ENCODE measurements at regions not wholly inside any gene's neighbourhood (a gene's known extent, or its start where the extent isn't known, plus 50 kb on each side); places are given as distances from the start of the nearest gene placed in this dataset.

GRCh38 chr5:8714861-8715260 lies 831.0 kb downstream of the SEMA5A start:
- no peaks in the 10 kb centered on the region for H3K36me3 ChIP-seq (ENCODE audit: control insufficient read depth in 4 of 4, insufficient read depth in 4 of 4, low read length in 3 of 4)
- no peak overlapping the region for H3K27ac ChIP-seq (ENCODE audit: insufficient read depth in 1 of 2, low read depth in 1 of 2, low read length in 2 of 2, poor library complexity in 1 of 2, severe bottlenecking in 2 of 2)
- no CpG with 5 or more reads among the region's 1 CpG for WGBS (ENCODE audit: insufficient coverage)
- H3K4me3 ChIP-seq (ENCODE audit: control insufficient read depth in 1 of 7, extremely low read depth in 1 of 7, insufficient read depth in 4 of 7, low read depth in 2 of 7, low read length in 6 of 7): no peak overlapping the region
- no peaks in the 10 kb centered on the region for H3K9me3 ChIP-seq (ENCODE audit: control extremely low read depth in 1 of 5, control insufficient read depth in 4 of 5, insufficient read depth in 2 of 5, low read depth in 1 of 5, low read length in 4 of 5)
- DNase-seq: no peak
- no peaks in the 10 kb centered on the region for H3K27me3 ChIP-seq (replicated peaks in 2 of 5; ENCODE audit: control insufficient read depth in 4 of 5, insufficient read depth in 5 of 5, low read length in 4 of 5)
- no peaks in the 10 kb centered on the region for H3K4me1 ChIP-seq (ENCODE audit: control extremely low read depth in 1 of 4, control insufficient read depth in 4 of 4, insufficient read depth in 4 of 4, low read length in 3 of 4)
- ChIA-PET POLR2A (no interaction called here), CTCF (no interaction called here)

DNA sequence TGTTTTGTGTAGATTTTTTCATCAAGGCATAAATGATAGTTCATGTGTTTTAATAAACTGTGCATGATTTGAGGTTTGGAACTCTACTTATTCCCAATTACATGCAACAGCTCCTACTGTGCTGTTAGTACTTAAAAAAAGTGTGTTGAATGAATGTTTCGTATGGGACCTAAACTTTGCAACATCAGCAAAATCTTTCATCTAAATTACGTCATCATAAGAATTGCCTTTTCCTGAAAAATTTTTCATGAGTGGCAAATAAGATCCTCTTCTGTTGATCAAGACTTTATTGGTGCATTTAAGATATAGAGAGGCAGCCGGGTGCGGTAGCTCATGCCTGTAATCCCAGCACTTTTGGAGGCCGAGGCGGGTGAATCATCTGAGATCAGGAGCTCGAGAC lies 826.1 kb downstream of the SEMA5A start:
- Histone ChIP-seq H3K27me3 (replicated peaks in 2 of 5; ENCODE audit: control insufficient read depth in 4 of 5, insufficient read depth in 5 of 5, low read length in 4 of 5) (no peaks in the 10 kb centered on the region), H3K4me1 (ENCODE audit: control extremely low read depth in 1 of 4, control insufficient read depth in 4 of 4, insufficient read depth in 4 of 4, low read length in 3 of 4) (no peaks in the 10 kb centered on the region), H3K9me3 (ENCODE audit: control extremely low read depth in 1 of 5, control insufficient read depth in 4 of 5, insufficient read depth in 2 of 5, low read depth in 1 of 5, low read length in 4 of 5) (no peaks in the 10 kb centered on the region), H3K4me3 (ENCODE audit: control insufficient read depth in 1 of 7, extremely low read depth in 1 of 7, insufficient read depth in 4 of 7, low read depth in 2 of 7, low read length in 6 of 7) (no peak overlapping the region), H3K36me3 (ENCODE audit: control insufficient read depth in 4 of 4, insufficient read depth in 4 of 4, low read length in 3 of 4) (no peaks in the 10 kb centered on the region), H3K27ac (ENCODE audit: insufficient read depth in 1 of 2, low read depth in 1 of 2, low read length in 2 of 2, poor library complexity in 1 of 2, severe bottlenecking in 2 of 2) (no peak overlapping the region)
- no peak for DNase-seq
- ChIA-PET CTCF (no interaction called here), POLR2A (no interaction called here)
- WGBS (ENCODE audit: insufficient coverage): 100% methylated on average over 4 of the region's 7 CpGs

GRCh38 chr5:8720506-8720905 lies 825.4 kb downstream of the SEMA5A start:
- Histone ChIP-seq H3K36me3 (ENCODE audit: control insufficient read depth in 4 of 4, insufficient read depth in 4 of 4, low read length in 3 of 4) (no peaks in the 10 kb centered on the region), H3K27ac (ENCODE audit: insufficient read depth in 1 of 2, low read depth in 1 of 2, low read length in 2 of 2, poor library complexity in 1 of 2, severe bottlenecking in 2 of 2) (no peak overlapping the region), H3K4me1 (ENCODE audit: control extremely low read depth in 1 of 4, control insufficient read depth in 4 of 4, insufficient read depth in 4 of 4, low read length in 3 of 4) (no peaks in the 10 kb centered on the region), H3K27me3 (replicated peaks in 2 of 5; ENCODE audit: control insufficient read depth in 4 of 5, insufficient read depth in 5 of 5, low read length in 4 of 5) (no peaks in the 10 kb centered on the region), H3K9me3 (ENCODE audit: control extremely low read depth in 1 of 5, control insufficient read depth in 4 of 5, insufficient read depth in 2 of 5, low read depth in 1 of 5, low read length in 4 of 5) (no peaks in the 10 kb centered on the region), H3K4me3 (ENCODE audit: control insufficient read depth in 1 of 7, extremely low read depth in 1 of 7, insufficient read depth in 4 of 7, low read depth in 2 of 7, low read length in 6 of 7) (no peak overlapping the region)
- DNase-seq: no peak
- POLR2A ChIA-PET: no interaction called here
- CTCF ChIA-PET: no interaction called here
- 100% methylated on average over 3 of the region's 5 CpGs for WGBS (ENCODE audit: insufficient coverage)

- Histone ChIP-seq H3K4me3 (ENCODE audit: control insufficient read depth in 1 of 7, extremely low read depth in 1 of 7, insufficient read depth in 4 of 7, low read depth in 2 of 7, low read length in 6 of 7) (no peak overlapping the region), H3K27me3 (replicated peaks in 2 of 5; ENCODE audit: control insufficient read depth in 4 of 5, insufficient read depth in 5 of 5, low read length in 4 of 5) (no peaks in the 10 kb centered on the region), H3K4me1 (ENCODE audit: control extremely low read depth in 1 of 4, control insufficient read depth in 4 of 4, insufficient read depth in 4 of 4, low read length in 3 of 4) (no peaks in the 10 kb centered on the region), H3K9me3 (ENCODE audit: control extremely low read depth in 1 of 5, control insufficient read depth in 4 of 5, insufficient read depth in 2 of 5, low read depth in 1 of 5, low read length in 4 of 5) (no peaks in the 10 kb centered on the region), H3K36me3 (ENCODE audit: control insufficient read depth in 4 of 4, insufficient read depth in 4 of 4, low read length in 3 of 4) (no peaks in the 10 kb centered on the region), H3K27ac (ENCODE audit: insufficient read depth in 1 of 2, low read depth in 1 of 2, low read length in 2 of 2, poor library complexity in 1 of 2, severe bottlenecking in 2 of 2) (no peak overlapping the region)
- POLR2A ChIA-PET: no interaction called here
- CTCF ChIA-PET: no interaction called here
- WGBS (ENCODE audit: insufficient coverage): 100% methylated on average over 1 of the region's 1 CpG
- no peak for DNase-seq
Observed at GRCh38 chr5:8721536-8721935, 824.3 kb downstream of the SEMA5A start.

- POLR2A ChIA-PET: no interaction called here
- Histone ChIP-seq H3K27ac (ENCODE audit: insufficient read depth in 1 of 2, low read depth in 1 of 2, low read length in 2 of 2, poor library complexity in 1 of 2, severe bottlenecking in 2 of 2) (no peak overlapping the region), H3K27me3 (replicated peaks in 2 of 5; ENCODE audit: control insufficient read depth in 4 of 5, insufficient read depth in 5 of 5, low read length in 4 of 5) (no peaks in the 10 kb centered on the region), H3K36me3 (ENCODE audit: control insufficient read depth in 4 of 4, insufficient read depth in 4 of 4, low read length in 3 of 4) (no peaks in the 10 kb centered on the region), H3K4me1 (ENCODE audit: control extremely low read depth in 1 of 4, control insufficient read depth in 4 of 4, insufficient read depth in 4 of 4, low read length in 3 of 4) (no peaks in the 10 kb centered on the region), H3K4me3 (ENCODE audit: control insufficient read depth in 1 of 7, extremely low read depth in 1 of 7, insufficient read depth in 4 of 7, low read depth in 2 of 7, low read length in 6 of 7) (no peak overlapping the region), H3K9me3 (ENCODE audit: control extremely low read depth in 1 of 5, control insufficient read depth in 4 of 5, insufficient read depth in 2 of 5, low read depth in 1 of 5, low read length in 4 of 5) (no peaks in the 10 kb centered on the region)
- DNase-seq: no peak
- CTCF ChIA-PET: no interaction called here
- 91% methylated on average over 9 of the region's 11 CpGs for whole genome bisulfite sequencing (ENCODE audit: insufficient coverage)
Observed at GRCh38 chr5:8726383-8727036, 819.4 kb downstream of the SEMA5A start.

- no peaks in the 10 kb centered on the region for H3K36me3 ChIP-seq (ENCODE audit: control insufficient read depth in 4 of 4, insufficient read depth in 4 of 4, low read length in 3 of 4)
- POLR2A ChIA-PET: no interaction called here
- H3K27me3 ChIP-seq (replicated peaks in 2 of 5; ENCODE audit: control insufficient read depth in 4 of 5, insufficient read depth in 5 of 5, low read length in 4 of 5): no peaks in the 10 kb centered on the region
- no peak overlapping the region for H3K4me3 ChIP-seq (ENCODE audit: control insufficient read depth in 1 of 7, extremely low read depth in 1 of 7, insufficient read depth in 4 of 7, low read depth in 2 of 7, low read length in 6 of 7)
- CTCF ChIA-PET: no interaction called here
- H3K27ac ChIP-seq (ENCODE audit: insufficient read depth in 1 of 2, low read depth in 1 of 2, low read length in 2 of 2, poor library complexity in 1 of 2, severe bottlenecking in 2 of 2): no peak overlapping the region
- no peaks in the 10 kb centered on the region for H3K9me3 ChIP-seq (ENCODE audit: control extremely low read depth in 1 of 5, control insufficient read depth in 4 of 5, insufficient read depth in 2 of 5, low read depth in 1 of 5, low read length in 4 of 5)
- DNase-seq: no peak
- H3K4me1 ChIP-seq (ENCODE audit: control extremely low read depth in 1 of 4, control insufficient read depth in 4 of 4, insufficient read depth in 4 of 4, low read length in 3 of 4): no peaks in the 10 kb centered on the region
- 93% methylated on average over 3 of the region's 4 CpGs for WGBS (ENCODE audit: insufficient coverage)
Observed at GRCh38 chr5:8727396-8727795, 818.5 kb downstream of the SEMA5A start.

DNA sequence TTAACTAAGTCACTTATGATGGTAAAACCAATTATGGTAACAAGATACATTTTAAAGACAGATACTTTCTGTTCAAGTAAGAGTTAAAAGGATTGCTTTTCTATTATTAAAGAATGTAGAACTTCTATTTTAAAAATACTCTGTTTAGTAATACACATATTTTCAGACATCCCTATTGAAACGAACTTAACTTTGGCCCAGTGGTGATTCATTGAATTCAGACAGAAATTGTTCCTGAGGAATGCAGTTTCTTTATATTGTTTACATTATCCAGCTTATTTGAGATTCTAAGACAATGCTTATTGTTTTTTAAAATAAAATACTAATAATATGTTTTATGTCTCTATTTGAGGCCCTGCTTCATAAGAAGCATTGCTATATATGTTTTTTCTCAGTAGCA lies 816.4 kb downstream of the SEMA5A start:
- POLR2A ChIA-PET: no interaction called here

More for the DNA sequence above, 816.4 kb downstream of the SEMA5A start:
- Histone ChIP-seq H3K27ac (ENCODE audit: insufficient read depth in 1 of 2, low read depth in 1 of 2, low read length in 2 of 2, poor library complexity in 1 of 2, severe bottlenecking in 2 of 2) (no peak overlapping the region), H3K4me1 (ENCODE audit: control extremely low read depth in 1 of 4, control insufficient read depth in 4 of 4, insufficient read depth in 4 of 4, low read length in 3 of 4) (no peaks in the 10 kb centered on the region), H3K36me3 (ENCODE audit: control insufficient read depth in 4 of 4, insufficient read depth in 4 of 4, low read length in 3 of 4) (no peaks in the 10 kb centered on the region), H3K27me3 (replicated peaks in 2 of 5; ENCODE audit: control insufficient read depth in 4 of 5, insufficient read depth in 5 of 5, low read length in 4 of 5) (no peaks in the 10 kb centered on the region), H3K4me3 (ENCODE audit: control insufficient read depth in 1 of 7, extremely low read depth in 1 of 7, insufficient read depth in 4 of 7, low read depth in 2 of 7, low read length in 6 of 7) (no peak overlapping the region), H3K9me3 (ENCODE audit: control extremely low read depth in 1 of 5, control insufficient read depth in 4 of 5, insufficient read depth in 2 of 5, low read depth in 1 of 5, low read length in 4 of 5) (no peaks in the 10 kb centered on the region)
- CTCF ChIA-PET: no interaction called here
- no peak for DNase-seq
- WGBS (ENCODE audit: insufficient coverage): no CpG with 5 or more reads among the region's 1 CpG
